ENCODE measurements at regions not wholly inside any gene's neighbourhood (a gene's known extent, or its start where the extent isn't known, plus 50 kb on each side); places are given as distances from the start of the nearest gene placed in this dataset.

- no peaks in the 10 kb centered on the region for H3K27me3 ChIP-seq (ENCODE audit: insufficient read depth, low read length)
- no peak overlapping the region for H3K4me3 ChIP-seq (ENCODE audit: low read length)
- H3K27ac ChIP-seq (ENCODE audit: low read depth, low read length), result no peak overlapping the region
- H3K9ac ChIP-seq (ENCODE audit: low read depth, low read length), result no peak overlapping the region
- H3K36me3 ChIP-seq (ENCODE audit: insufficient read depth, low read length), result no peaks in the 10 kb centered on the region
- WGBS, result 94% methylated on average over 3 of the region's 4 CpGs
- H3K9me3 ChIP-seq (ENCODE audit: insufficient read depth, low read depth, low read length), result 0 out of 2 replicates have a peak, but pooled peaks cover 3% of the 10 kb centered on the region
- no peaks in the 10 kb centered on the region for H3K4me1 ChIP-seq (ENCODE audit: insufficient read depth, low read length)
Measured at GRCh38 chr1:188043536-188044245, 1214.9 kb downstream of the PLA2G4A start.

DNA sequence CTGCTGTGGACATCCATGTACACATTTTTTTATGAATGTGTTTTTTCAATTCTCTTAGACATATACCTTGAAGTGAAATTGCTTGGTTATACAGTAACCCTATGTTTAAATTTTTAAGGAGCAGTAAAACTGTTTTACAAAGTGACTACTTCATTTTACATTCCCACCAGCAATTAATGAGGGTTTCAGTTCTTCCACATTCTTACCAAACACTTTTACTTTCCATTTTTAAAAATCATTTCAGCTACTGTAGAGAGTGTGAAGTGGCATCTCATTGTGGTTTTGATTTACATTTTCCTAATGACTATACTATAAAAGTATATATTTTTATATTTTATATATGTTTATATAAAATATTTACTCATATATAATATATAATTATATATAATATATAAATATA, 1221.5 kb downstream of the PLA2G4A start:
- no peaks in the 10 kb centered on the region for H3K27me3 ChIP-seq (ENCODE audit: insufficient read depth, low read length)

DNA sequence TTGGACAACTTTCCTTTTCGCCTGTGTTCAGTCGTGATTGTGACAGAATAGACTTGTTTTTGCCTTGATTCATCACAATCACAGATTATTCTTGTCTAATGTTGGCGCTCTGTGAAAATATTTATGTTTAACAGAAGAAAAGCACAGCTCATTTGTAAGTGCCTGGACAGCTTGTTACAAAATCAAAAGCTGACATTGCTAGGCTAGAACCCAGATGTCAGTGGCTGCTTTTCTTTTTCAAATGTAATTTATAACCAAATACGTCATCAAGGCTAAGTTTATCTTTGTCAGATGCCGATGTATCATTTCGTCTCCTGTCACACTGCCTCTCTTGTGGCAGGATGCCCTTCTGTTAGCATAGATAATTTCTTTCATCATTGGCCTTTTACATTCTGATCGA, 1227.3 kb downstream of the PLA2G4A start:
- Histone ChIP-seq H3K4me3 (ENCODE audit: low read length) (no peak overlapping the region), H3K27ac (ENCODE audit: low read depth, low read length) (no peak overlapping the region), H3K9ac (ENCODE audit: low read depth, low read length) (no peak overlapping the region), H3K4me1 (ENCODE audit: insufficient read depth, low read length) (no peaks in the 10 kb centered on the region), H3K9me3 (ENCODE audit: insufficient read depth, low read depth, low read length) (0 out of 2 replicates have a peak, but pooled peaks cover 2% of the 10 kb centered on the region), H3K36me3 (ENCODE audit: insufficient read depth, low read length) (no peaks in the 10 kb centered on the region), H3K27me3 (ENCODE audit: insufficient read depth, low read length) (no peaks in the 10 kb centered on the region)
- WGBS, result 96% methylated on average over 7 of the region's 7 CpGs

More for the DNA sequence above, 1221.5 kb downstream of the PLA2G4A start:
- H3K4me1 ChIP-seq (ENCODE audit: insufficient read depth, low read length), result no peaks in the 10 kb centered on the region
- H3K9ac ChIP-seq (ENCODE audit: low read depth, low read length), result no peak overlapping the region
- H3K36me3 ChIP-seq (ENCODE audit: insufficient read depth, low read length), result no peaks in the 10 kb centered on the region
- H3K27ac ChIP-seq (ENCODE audit: low read depth, low read length), result no peak overlapping the region
- no peak overlapping the region for H3K4me3 ChIP-seq (ENCODE audit: low read length)
- no peaks in the 10 kb centered on the region for H3K9me3 ChIP-seq (ENCODE audit: insufficient read depth, low read depth, low read length)

GRCh38 chr1:188058801-188059200, 1230.1 kb downstream of the PLA2G4A start:
- Histone ChIP-seq H3K4me3 (ENCODE audit: low read length) (no peak overlapping the region), H3K9me3 (ENCODE audit: insufficient read depth, low read depth, low read length) (0 out of 2 replicates have a peak, but pooled peaks cover 2% of the 10 kb centered on the region), H3K9ac (ENCODE audit: low read depth, low read length) (no peak overlapping the region), H3K27ac (ENCODE audit: low read depth, low read length) (no peak overlapping the region), H3K36me3 (ENCODE audit: insufficient read depth, low read length) (no peaks in the 10 kb centered on the region), H3K4me1 (ENCODE audit: insufficient read depth, low read length) (no peaks in the 10 kb centered on the region), H3K27me3 (ENCODE audit: insufficient read depth, low read length) (no peaks in the 10 kb centered on the region)
- 100% methylated on average over 1 of the region's 1 CpG for whole genome bisulfite sequencing

DNA sequence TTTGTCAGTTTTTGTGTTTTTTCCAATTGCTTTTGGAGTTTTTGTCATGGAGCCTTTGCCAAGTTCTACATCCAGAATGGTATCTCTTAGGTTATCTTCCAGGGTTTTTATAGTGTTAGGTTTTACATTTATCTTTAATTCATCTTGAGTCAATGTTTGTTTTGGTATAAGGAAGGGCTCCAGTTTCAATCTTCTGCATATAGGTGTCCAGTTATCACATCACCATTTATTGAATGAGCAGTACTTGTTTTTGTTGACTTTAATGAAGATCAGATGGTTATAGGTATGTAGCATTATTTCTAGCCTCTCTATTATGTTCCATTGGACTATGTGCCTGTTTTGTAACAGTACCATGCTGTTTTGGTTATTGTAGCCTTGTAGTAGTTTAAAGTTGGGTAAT, 1233.1 kb downstream of the PLA2G4A start:
- Histone ChIP-seq H3K4me1 (ENCODE audit: insufficient read depth, low read length) (no peaks in the 10 kb centered on the region), H3K9ac (ENCODE audit: low read depth, low read length) (no peak overlapping the region), H3K27ac (ENCODE audit: low read depth, low read length) (no peak overlapping the region), H3K27me3 (ENCODE audit: insufficient read depth, low read length) (no peaks in the 10 kb centered on the region), H3K4me3 (ENCODE audit: low read length) (no peak overlapping the region), H3K36me3 (ENCODE audit: insufficient read depth, low read length) (no peaks in the 10 kb centered on the region), H3K9me3 (ENCODE audit: insufficient read depth, low read depth, low read length) (0 out of 2 replicates have a peak, but pooled peaks cover 2% of the 10 kb centered on the region)

GRCh38 chr1:188062456-188062855, 1233.7 kb downstream of the PLA2G4A start:
- Histone ChIP-seq H3K9me3 (ENCODE audit: insufficient read depth, low read depth, low read length) (0 out of 2 replicates have a peak, but pooled peaks cover 2% of the 10 kb centered on the region), H3K36me3 (ENCODE audit: insufficient read depth, low read length) (no peaks in the 10 kb centered on the region), H3K27ac (ENCODE audit: low read depth, low read length) (no peak overlapping the region), H3K4me1 (ENCODE audit: insufficient read depth, low read length) (no peaks in the 10 kb centered on the region), H3K4me3 (ENCODE audit: low read length) (no peak overlapping the region), H3K9ac (ENCODE audit: low read depth, low read length) (no peak overlapping the region), H3K27me3 (ENCODE audit: insufficient read depth, low read length) (no peaks in the 10 kb centered on the region)
- WGBS, result 88% methylated on average over 1 of the region's 1 CpG

DNA sequence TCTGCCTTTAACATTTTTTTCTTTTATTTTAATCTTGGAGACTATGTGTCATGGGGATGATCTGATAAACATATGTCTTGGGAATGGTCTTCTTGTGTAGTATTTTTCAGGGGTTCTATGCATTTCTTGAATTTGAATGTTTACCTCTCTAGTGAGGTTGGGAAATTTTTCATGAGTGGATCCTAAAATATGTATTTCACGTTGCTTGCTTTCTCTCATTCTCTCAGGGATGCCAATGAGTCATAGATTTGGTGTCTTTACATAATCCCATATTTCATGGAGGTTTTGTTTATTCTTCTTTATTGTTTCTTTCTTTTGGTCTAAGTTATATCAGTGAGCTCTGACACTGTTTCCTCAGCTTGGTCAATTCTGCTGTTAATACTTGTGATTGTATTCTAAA, 1237.2 kb downstream of the PLA2G4A start:
- WGBS, result no CpG with 5 or more reads among the region's 1 CpG
- H3K9me3 ChIP-seq (ENCODE audit: insufficient read depth, low read depth, low read length), result peaks cover 8% of the 10 kb centered on the region; the same call in 1 of the 2 replicates
- no peaks in the 10 kb centered on the region for H3K4me1 ChIP-seq (ENCODE audit: insufficient read depth, low read length)
- H3K4me3 ChIP-seq (ENCODE audit: low read length), result no peak overlapping the region
- no peak overlapping the region for H3K27ac ChIP-seq (ENCODE audit: low read depth, low read length)
- H3K27me3 ChIP-seq (ENCODE audit: insufficient read depth, low read length), result no peaks in the 10 kb centered on the region
- H3K36me3 ChIP-seq (ENCODE audit: insufficient read depth, low read length), result no peaks in the 10 kb centered on the region
- H3K9ac ChIP-seq (ENCODE audit: low read depth, low read length), result no peak overlapping the region

GRCh38 chr1:188070848-188071247, 1242.1 kb downstream of the PLA2G4A start:
- Histone ChIP-seq H3K4me3 (ENCODE audit: low read length) (no peak overlapping the region), H3K27me3 (ENCODE audit: insufficient read depth, low read length) (no peaks in the 10 kb centered on the region), H3K27ac (ENCODE audit: low read depth, low read length) (no peak overlapping the region), H3K9me3 (ENCODE audit: insufficient read depth, low read depth, low read length) (peaks cover 8% of the 10 kb centered on the region; the same call in 1 of the 2 replicates), H3K4me1 (ENCODE audit: insufficient read depth, low read length) (no peaks in the 10 kb centered on the region), H3K9ac (ENCODE audit: low read depth, low read length) (no peak overlapping the region), H3K36me3 (ENCODE audit: insufficient read depth, low read length) (no peaks in the 10 kb centered on the region)
- WGBS, result 33% methylated on average over 1 of the region's 1 CpG

- 67% methylated on average over 3 of the region's 3 CpGs for WGBS
- peaks cover 25% of the 10 kb centered on the region for H3K4me1 ChIP-seq (ENCODE audit: insufficient read depth, low read length)
- no peaks in the 10 kb centered on the region for H3K9me3 ChIP-seq (ENCODE audit: insufficient read depth, low read depth, low read length)
- no peak overlapping the region for H3K9ac ChIP-seq (ENCODE audit: low read depth, low read length)
- H3K27me3 ChIP-seq (ENCODE audit: insufficient read depth, low read length), result no peaks in the 10 kb centered on the region
- no peaks in the 10 kb centered on the region for H3K36me3 ChIP-seq (ENCODE audit: insufficient read depth, low read length)
- H3K4me3 ChIP-seq (ENCODE audit: low read length), result no peak overlapping the region
- no peak overlapping the region; the same call in 1 of the 2 replicates for H3K27ac ChIP-seq (ENCODE audit: low read depth, low read length)
Measured at GRCh38 chr1:188089015-188089414, 1260.3 kb downstream of the PLA2G4A start.

DNA sequence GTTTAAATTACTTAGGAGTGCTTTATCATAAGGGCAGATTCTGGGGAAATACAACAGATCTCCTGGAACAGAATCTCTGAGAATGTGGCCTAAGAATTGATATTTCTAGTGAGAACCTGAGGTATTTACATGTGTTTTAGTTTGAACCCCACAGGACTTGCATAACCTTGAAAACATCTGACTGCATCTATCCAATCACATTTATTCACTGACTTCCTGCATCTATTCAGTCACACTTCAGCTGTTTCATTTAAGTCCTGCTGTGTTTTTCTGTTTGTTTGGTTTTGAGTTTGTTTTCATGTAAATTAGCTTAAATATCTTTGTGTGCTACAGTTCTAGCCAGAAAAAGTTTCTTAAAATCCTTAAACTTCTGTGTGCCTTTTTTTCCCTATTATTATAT, 1260.7 kb downstream of the PLA2G4A start:
- Histone ChIP-seq H3K27me3 (ENCODE audit: insufficient read depth, low read length) (no peaks in the 10 kb centered on the region), H3K9ac (ENCODE audit: low read depth, low read length) (no peak overlapping the region), H3K4me1 (ENCODE audit: insufficient read depth, low read length) (peaks cover 25% of the 10 kb centered on the region), H3K4me3 (ENCODE audit: low read length) (no peak overlapping the region), H3K36me3 (ENCODE audit: insufficient read depth, low read length) (no peaks in the 10 kb centered on the region), H3K27ac (ENCODE audit: low read depth, low read length) (no peak overlapping the region; the same call in 1 of the 2 replicates), H3K9me3 (ENCODE audit: insufficient read depth, low read depth, low read length) (no peaks in the 10 kb centered on the region)

GRCh38 chr1:188096521-188096920, 1267.8 kb downstream of the PLA2G4A start:
- H3K9me3 ChIP-seq (ENCODE audit: insufficient read depth, low read depth, low read length), result 0 out of 2 replicates have a peak, but pooled peaks cover 7% of the 10 kb centered on the region
- H3K27me3 ChIP-seq (ENCODE audit: insufficient read depth, low read length), result no peaks in the 10 kb centered on the region
- H3K4me3 ChIP-seq (ENCODE audit: low read length), result no peak overlapping the region
- no peak overlapping the region for H3K9ac ChIP-seq (ENCODE audit: low read depth, low read length)
- H3K27ac ChIP-seq (ENCODE audit: low read depth, low read length), result no peak overlapping the region
- H3K4me1 ChIP-seq (ENCODE audit: insufficient read depth, low read length), result peaks cover 7% of the 10 kb centered on the region
- no peaks in the 10 kb centered on the region for H3K36me3 ChIP-seq (ENCODE audit: insufficient read depth, low read length)

GRCh38 chr1:188117436-188117835, 1288.7 kb downstream of the PLA2G4A start:
- 67% methylated on average over 2 of the region's 2 CpGs for WGBS
- H3K4me1 ChIP-seq (ENCODE audit: insufficient read depth, low read length), result no peaks in the 10 kb centered on the region
- H3K36me3 ChIP-seq (ENCODE audit: insufficient read depth, low read length), result no peaks in the 10 kb centered on the region
- H3K9me3 ChIP-seq (ENCODE audit: insufficient read depth, low read depth, low read length), result no peaks in the 10 kb centered on the region
- no peak overlapping the region for H3K4me3 ChIP-seq (ENCODE audit: low read length)
- H3K27me3 ChIP-seq (ENCODE audit: insufficient read depth, low read length), result no peaks in the 10 kb centered on the region
- no peak overlapping the region for H3K9ac ChIP-seq (ENCODE audit: low read depth, low read length)
- no peak overlapping the region for H3K27ac ChIP-seq (ENCODE audit: low read depth, low read length)

Measured in HUES64 (cell line).